ENCODE measurements at regions not wholly inside any gene's neighbourhood (a gene's known extent, or its start where the extent isn't known, plus 50 kb on each side); places are given as distances from the start of the nearest gene placed in this dataset.

GRCh38 chr2:53275743-53276142 lies 491.9 kb upstream of the CHAC2 start:
- TF ChIP-seq CTCF (IDR thresholded peaks at IDR 0.05) (no peak), POLR2A (IDR thresholded peaks at IDR 0.05) (no peak), EP300 (IDR thresholded peaks at IDR 0.05) (no peak)

Measured in sigmoid colon (tissue), 4 donors.